CD14-positive monocyte (primary cell): ENCODE measurements at regions not wholly inside any gene's neighbourhood (a gene's known extent, or its start where the extent isn't known, plus 50 kb on each side); places are given as distances from the start of the nearest gene placed in this dataset.

ENCODE experiments used
- DNase-seq, 3 donors: peaks; one replicate each; pipeline ENCODE4 v3.0.0-alpha.2; 2011 to 2022
- H2AFZ ChIP-seq: 2 replicates; pipeline ENCODE4 v1.6.0; 2012; ENCODE audit warnings: mild to moderate bottlenecking, low read depth, low read length, inconsistent platforms; ENCODE audit not compliant: insufficient read depth, poor library complexity, severe bottlenecking
- H3K27ac ChIP-seq, 2 donors: 1 replicate in 1 of 2; 2 replicates in 1 of 2; pipeline ENCODE4 v1.5.1; 2012 to 2013; ENCODE audit warnings: low read length in 2 of 2, control low read depth in 1 of 2, inconsistent platforms in 1 of 2, low read depth in 1 of 2, mild to moderate bottlenecking in 1 of 2
- H3K27me3 ChIP-seq, 2 donors: one replicate each; pipeline versions ENCODE4 v1.6.0 to v1.6.1; 2011 to 2013; ENCODE audit warnings: low read length in 2 of 2; ENCODE audit not compliant: control insufficient read depth in 2 of 2, insufficient read depth in 2 of 2
- H3K36me3 ChIP-seq, 2 donors: replicated peaks in 1 of 2; 1 replicate in 1 of 2; 2 replicates in 1 of 2; pipeline versions ENCODE4 v1.5.1 to v1.6.1; 2012 to 2013; ENCODE audit warnings: low read length in 2 of 2, control low read depth in 1 of 2, inconsistent platforms in 1 of 2, mild to moderate bottlenecking in 1 of 2; ENCODE audit not compliant: insufficient read depth in 2 of 2, control insufficient read depth in 1 of 2
- H3K4me1 ChIP-seq, 2 donors: 1 replicate in 1 of 2; 2 replicates in 1 of 2; pipeline versions ENCODE4 v1.5.1 to v1.6.1; 2012 to 2013; ENCODE audit warnings: low read length in 2 of 2, control low read depth in 1 of 2, inconsistent platforms in 1 of 2, mild to moderate bottlenecking in 1 of 2, moderate library complexity in 1 of 2; ENCODE audit not compliant: insufficient read depth in 2 of 2, control insufficient read depth in 1 of 2
- H3K4me2 ChIP-seq: replicated peaks from 2 replicates; pipeline ENCODE3; 2012; ENCODE audit warnings: low read length, moderate library complexity, mild to moderate bottlenecking; ENCODE audit not compliant: poor library complexity, severe bottlenecking; ENCODE audit errors: extremely low read depth
- H3K4me3 ChIP-seq, 3 experiments: fragments of 200-600 bp in 1 of 3; sonication (generic) in 1 of 3; replicated peaks in 1 of 3; 1 replicate in 2 of 3; 2 replicates in 1 of 3; pipeline ENCODE4 v1.5.1; 2011 to 2013; ENCODE audit warnings: low read length in 3 of 3, mild to moderate bottlenecking in 3 of 3, control low read depth in 2 of 3, low read depth in 2 of 3, inconsistent platforms in 1 of 3, moderate library complexity in 1 of 3
- H3K79me2 ChIP-seq: 2 replicates; pipeline ENCODE4 v1.6.0; 2012; ENCODE audit warnings: mild to moderate bottlenecking, control low read depth, inconsistent platforms, low read length, moderate library complexity; ENCODE audit not compliant: insufficient read depth
- H3K9ac ChIP-seq: 2 replicates; pipeline ENCODE4 v1.6.0; 2017; ENCODE audit warnings: low read length, mild to moderate bottlenecking; ENCODE audit not compliant: insufficient read depth, poor library complexity, severe bottlenecking
- H3K9me3 ChIP-seq, 2 donors: replicated peaks in 1 of 2; 1 replicate in 1 of 2; 2 replicates in 1 of 2; pipeline versions ENCODE4 v1.5.1 to v1.6.1; 2012 to 2013; ENCODE audit warnings: low read length in 2 of 2, control low read depth in 1 of 2; ENCODE audit not compliant: control insufficient read depth in 1 of 2, insufficient read depth in 1 of 2
- H4K20me1 ChIP-seq: 2 replicates; pipeline ENCODE4 v1.6.0; 2012; ENCODE audit warnings: mild to moderate bottlenecking, low read length, control low read depth, moderate library complexity; ENCODE audit not compliant: insufficient read depth
- H3K27ac Mint-ChIP-seq, 7 donors: one replicate each; pipeline ENCODE4 v1.8.0; 2020; ENCODE audit warnings: mild to moderate bottlenecking in 7 of 7, mixed read lengths in 7 of 7, moderate library complexity in 6 of 7, inconsistent platforms in 2 of 7
- H3K27me3 Mint-ChIP-seq, 3 donors: one replicate each; pipeline ENCODE4 v1.8.0; 2021 to 2022; ENCODE audit warnings: low read depth in 3 of 3, mild to moderate bottlenecking in 3 of 3, mixed read lengths in 3 of 3, moderate library complexity in 3 of 3, inconsistent platforms in 1 of 3
- H3K36me3 Mint-ChIP-seq, 2 donors: one replicate each; pipeline ENCODE4 v1.8.0; 2020; ENCODE audit warnings: mixed read lengths in 2 of 2, inconsistent platforms in 1 of 2, mild to moderate bottlenecking in 1 of 2
- H3K4me1 Mint-ChIP-seq: one replicate; pipeline ENCODE4 v1.8.0; 2020; ENCODE audit warnings: mild to moderate bottlenecking, mixed read lengths
- H3K4me3 Mint-ChIP-seq, 2 donors: one replicate each; pipeline ENCODE4 v1.8.0; 2020; ENCODE audit warnings: mild to moderate bottlenecking in 2 of 2, mixed read lengths in 2 of 2, moderate library complexity in 1 of 2
- H3K9me3 Mint-ChIP-seq, 7 donors: one replicate each; pipeline ENCODE4 v1.8.0; 2020 to 2022; ENCODE audit warnings: mixed read lengths in 7 of 7, mild to moderate bottlenecking in 6 of 7, moderate library complexity in 6 of 7, inconsistent platforms in 2 of 7
- CTCF ChIP-seq: fragments of 200-600 bp; IDR thresholded peaks from one replicate; pipeline ENCODE4 v1.8.0; 2022; ENCODE audit warnings: antibody characterized with exemption, mild to moderate bottlenecking
- WGBS: methylation state at CpG from one replicate; pipeline ENCODE4 v1.1.5; 2013; ENCODE audit warnings: missing lambda C conversion rate; ENCODE audit not compliant: insufficient coverage; 5-methylcytosine and 5-hydroxymethylcytosine counted together
- intact Hi-C, 2 donors: fragments of 100-400 bp; cut with micrococcal nuclease; formaldehyde crosslinking; loops; one replicate each; pipeline versions ENCODE4 v1.15.0 to v1.15.1; 2023

- no peak overlapping the region for H3K4me3 Mint-ChIP-seq
- H3K27me3 Mint-ChIP-seq: peaks cover 0 to 3% (median 0%) of the 10 kb centered on the region in 3 donors
- no peaks in the 10 kb centered on the region for H3K4me1 Mint-ChIP-seq
- Histone ChIP-seq H3K27ac (no peak overlapping the region), H3K9ac (no peak overlapping the region), H3K4me3 (no peak overlapping the region), H4K20me1 (no peaks in the 10 kb centered on the region), H3K27me3 (no peaks in the 10 kb centered on the region), H3K9me3 (peaks cover 0 to 5% of the 10 kb centered on the region in 2 donors), H2AFZ (no peak overlapping the region), H3K4me2 (no peak overlapping the region), H3K79me2 (no peaks in the 10 kb centered on the region), H3K4me1 (no peaks in the 10 kb centered on the region), H3K36me3 (no peaks in the 10 kb centered on the region)
- 95% methylated on average over 3 of the region's 10 CpGs for WGBS
- no peaks in the 10 kb centered on the region for H3K36me3 Mint-ChIP-seq
- H3K27ac Mint-ChIP-seq: no peak overlapping the region
- no peak for DNase-seq
- no peak for TF ChIP-seq CTCF
- intact Hi-C loops: no loop called here
- peaks cover 6 to 22% (median 11%) of the 10 kb centered on the region in 7 donors for H3K9me3 Mint-ChIP-seq
Observed at GRCh38 chr12:127570793-127571360, 696.1 kb upstream of the TMEM132C start.

GRCh38 chr12:127571578-127571977 lies 695.4 kb upstream of the TMEM132C start:
- Histone ChIP-seq H3K4me1 (no peaks in the 10 kb centered on the region), H3K79me2 (no peaks in the 10 kb centered on the region)
- WGBS: 76% methylated on average over 2 of the region's 3 CpGs

More at GRCh38 chr12:127571578-127571977, 695.4 kb upstream of the TMEM132C start:
- Histone ChIP-seq H3K4me2 (no peak overlapping the region), H3K4me3 (no peak overlapping the region), H3K9ac (no peak overlapping the region), H3K36me3 (no peaks in the 10 kb centered on the region), H3K9me3 (peaks cover 0 to 4% of the 10 kb centered on the region in 2 donors), H3K27ac (no peak overlapping the region), H3K27me3 (no peaks in the 10 kb centered on the region), H2AFZ (no peak overlapping the region), H4K20me1 (no peaks in the 10 kb centered on the region)
- Mint-ChIP-seq H3K4me3 (no peak overlapping the region), H3K27me3 (peaks cover 0 to 3% (median 0%) of the 10 kb centered on the region in 3 donors), H3K4me1 (no peaks in the 10 kb centered on the region), H3K36me3 (no peaks in the 10 kb centered on the region), H3K27ac (no peak overlapping the region), H3K9me3 (peaks cover 6 to 22% (median 9%) of the 10 kb centered on the region in 7 donors)
- no peak for DNase-seq
- intact Hi-C loops: no loop called here
- TF ChIP-seq CTCF: no peak
